ENCODE measurements at regions not wholly inside any gene's neighbourhood (a gene's known extent, or its start where the extent isn't known, plus 50 kb on each side); places are given as distances from the start of the nearest gene placed in this dataset.

GRCh38 chr4:30973993-30974392 lies 253.8 kb downstream of the PCDH7 start:
- no peaks in the 10 kb centered on the region for H3K9me3 Mint-ChIP-seq
- no peak for DNase-seq
- no peaks in the 10 kb centered on the region for H3K27me3 Mint-ChIP-seq
- H3K36me3 Mint-ChIP-seq (ENCODE audit: low read depth), result no peaks in the 10 kb centered on the region
- intact Hi-C loops (cut with DNase I, micrococcal nuclease), result no loop called here
- Histone ChIP-seq H3K4me3 (ENCODE audit: low read length) (no peak overlapping the region), H3K36me3 (ENCODE audit: insufficient read depth, low read length) (no peaks in the 10 kb centered on the region), H3K27me3 (ENCODE audit: control insufficient read depth in 1 of 2, insufficient read depth in 2 of 2, low read length in 2 of 2) (no peaks in the 10 kb centered on the region), H3K27ac (ENCODE audit: low read depth in 1 of 2, low read length in 2 of 2) (no peak overlapping the region), H3K4me1 (ENCODE audit: insufficient read depth, low read length) (no peaks in the 10 kb centered on the region), H3K9me3 (ENCODE audit: control insufficient read depth in 1 of 2, insufficient read depth in 1 of 2, low read length in 2 of 2) (peaks cover 0 to 8% of the 10 kb centered on the region in 2 experiments)
- no peak for ATAC-seq (ENCODE audit: poor library complexity)
- ChIA-PET CTCF (no interaction called here), POLR2A (no interaction called here)
- TF ChIP-seq CTCF (IDR thresholded peaks at IDR 0.05), result no peak
- no peak overlapping the region for H3K4me3 Mint-ChIP-seq
- no peaks in the 10 kb centered on the region for H3K4me1 Mint-ChIP-seq (ENCODE audit: low read depth)
- no peak overlapping the region for H3K27ac Mint-ChIP-seq

- Mint-ChIP-seq H3K36me3 (ENCODE audit: low read depth) (no peaks in the 10 kb centered on the region), H3K27me3 (no peaks in the 10 kb centered on the region), H3K27ac (no peak overlapping the region), H3K4me1 (ENCODE audit: low read depth) (no peaks in the 10 kb centered on the region), H3K4me3 (no peak overlapping the region), H3K9me3 (peaks cover 3% of the 10 kb centered on the region)
- intact Hi-C loops (cut with DNase I, micrococcal nuclease), result no loop called here
- ATAC-seq (ENCODE audit: poor library complexity), result no peak
- TF ChIP-seq CTCF (IDR thresholded peaks at IDR 0.05), result no peak
- Histone ChIP-seq H3K27me3 (ENCODE audit: control insufficient read depth in 1 of 2, insufficient read depth in 2 of 2, low read length in 2 of 2) (no peaks in the 10 kb centered on the region), H3K4me1 (ENCODE audit: insufficient read depth, low read length) (no peaks in the 10 kb centered on the region), H3K27ac (ENCODE audit: low read depth in 1 of 2, low read length in 2 of 2) (no peak overlapping the region), H3K4me3 (ENCODE audit: low read length) (no peak overlapping the region), H3K36me3 (ENCODE audit: insufficient read depth, low read length) (no peaks in the 10 kb centered on the region), H3K9me3 (ENCODE audit: control insufficient read depth in 1 of 2, insufficient read depth in 1 of 2, low read length in 2 of 2) (peaks cover 0 to 7% of the 10 kb centered on the region in 2 experiments)
- ChIA-PET POLR2A (no interaction called here), CTCF (no interaction called here)
- no peak for DNase-seq
Observed at GRCh38 chr4:30979402-30979801, 259.2 kb downstream of the PCDH7 start.

- POLR2A ChIA-PET, result no interaction called here
- H3K36me3 ChIP-seq (ENCODE audit: insufficient read depth, low read length), result no peaks in the 10 kb centered on the region
- H3K27me3 ChIP-seq (ENCODE audit: control insufficient read depth in 1 of 2, insufficient read depth in 2 of 2, low read length in 2 of 2), result no peaks in the 10 kb centered on the region
- peaks cover 19% of the 10 kb centered on the region for H3K9me3 Mint-ChIP-seq
- no peaks in the 10 kb centered on the region for H3K4me1 Mint-ChIP-seq (ENCODE audit: low read depth)
- H3K27ac ChIP-seq (ENCODE audit: low read depth in 1 of 2, low read length in 2 of 2), result no peak overlapping the region
- peaks cover 0 to 4% of the 10 kb centered on the region in 2 experiments for H3K9me3 ChIP-seq (ENCODE audit: control insufficient read depth in 1 of 2, insufficient read depth in 1 of 2, low read length in 2 of 2)
- H3K36me3 Mint-ChIP-seq (ENCODE audit: low read depth), result no peaks in the 10 kb centered on the region
- no peak for TF ChIP-seq CTCF (IDR thresholded peaks at IDR 0.05)
- no peaks in the 10 kb centered on the region for H3K27me3 Mint-ChIP-seq
- no peak for DNase-seq
- intact Hi-C loops (cut with DNase I, micrococcal nuclease), result no loop called here
- no peaks in the 10 kb centered on the region for H3K4me1 ChIP-seq (ENCODE audit: insufficient read depth, low read length)
- no peak overlapping the region for H3K4me3 ChIP-seq (ENCODE audit: low read length)
- no peak overlapping the region for H3K4me3 Mint-ChIP-seq
- CTCF ChIA-PET, result no interaction called here
- H3K27ac Mint-ChIP-seq, result no peak overlapping the region
- ATAC-seq (ENCODE audit: poor library complexity), result no peak
Observed at GRCh38 chr4:30989508-30989907, 269.3 kb downstream of the PCDH7 start.
